Urinary bladder (tissue), 3 donors: ENCODE measurements at regions not wholly inside any gene's neighbourhood (a gene's known extent, or its start where the extent isn't known, plus 50 kb on each side); places are given as distances from the start of the nearest gene placed in this dataset.

Experiments
- DNase-seq: peaks from one replicate; pipeline ENCODE4 v3.0.0-alpha.2; 2015; ENCODE audit errors: extremely low spot score
- H3K27ac ChIP-seq: one replicate; pipeline ENCODE4 v1.5.1; 2013; ENCODE audit warnings: low read depth, mild to moderate bottlenecking, moderate library complexity
- H3K36me3 ChIP-seq: one replicate; pipeline ENCODE4 v1.6.1; 2013; ENCODE audit warnings: mild to moderate bottlenecking, moderate library complexity; ENCODE audit not compliant: insufficient read depth
- H3K4me1 ChIP-seq: one replicate; pipeline ENCODE4 v1.6.1; 2013; ENCODE audit warnings: mild to moderate bottlenecking, moderate library complexity; ENCODE audit not compliant: insufficient read depth
- H3K4me3 ChIP-seq: one replicate; pipeline ENCODE4 v1.5.1; 2013; ENCODE audit warnings: low read depth, low read length
- WGBS: extraction: QIAGEN DNeasy Blood & Tissue Kit; methylation state at CpG from one replicate; pipeline ENCODE4 v1.1.7; 2013; 5-methylcytosine and 5-hydroxymethylcytosine counted together
- donor health status: healthy with polysubstance abuse.
- donor health status: healthy.

- no peak for DNase-seq
- no peaks in the 10 kb centered on the region for H3K36me3 ChIP-seq
- H3K27ac ChIP-seq = no peak overlapping the region
- WGBS = 11% methylated on average over 2 of the region's 2 CpGs
- no peak overlapping the region for H3K4me3 ChIP-seq
- no peaks in the 10 kb centered on the region for H3K4me1 ChIP-seq
Measured at GRCh38 chr10:53430127-53430891, 657.7 kb upstream of the MBL2 start.

GRCh38 chr10:53422223-53422888, 649.8 kb upstream of the MBL2 start:
- no peak for DNase-seq
- H3K4me1 ChIP-seq = no peaks in the 10 kb centered on the region
- H3K27ac ChIP-seq = no peak overlapping the region
- no peak overlapping the region for H3K4me3 ChIP-seq
- no peaks in the 10 kb centered on the region for H3K36me3 ChIP-seq
- 74% methylated on average over 5 of the region's 5 CpGs for WGBS

- Histone ChIP-seq H3K4me3 (no peak overlapping the region), H3K4me1 (no peaks in the 10 kb centered on the region), H3K36me3 (no peaks in the 10 kb centered on the region), H3K27ac (no peak overlapping the region)
- no peak for DNase-seq
- WGBS = 67% methylated on average over 2 of the region's 2 CpGs
Measured at GRCh38 chr10:53412651-53413050, 640.1 kb upstream of the MBL2 start.

GRCh38 chr10:53406532-53406931, 633.9 kb upstream of the MBL2 start:
- H3K36me3 ChIP-seq = no peaks in the 10 kb centered on the region
- 45% methylated on average over 3 of the region's 3 CpGs for WGBS

GRCh38 chr10:53403688-53404087, 631.1 kb upstream of the MBL2 start:
- Histone ChIP-seq H3K4me3 (no peak overlapping the region), H3K27ac (no peak overlapping the region), H3K36me3 (no peaks in the 10 kb centered on the region), H3K4me1 (no peaks in the 10 kb centered on the region)
- DNase-seq = peak; percentile 6
- 38% methylated on average over 4 of the region's 4 CpGs for WGBS

More at GRCh38 chr10:53406532-53406931, 633.9 kb upstream of the MBL2 start:
- Histone ChIP-seq H3K4me1 (no peaks in the 10 kb centered on the region), H3K4me3 (no peak overlapping the region), H3K27ac (no peak overlapping the region)
- no peak for DNase-seq

- 80% methylated on average over 3 of the region's 3 CpGs for WGBS
- no peak for DNase-seq
- no peaks in the 10 kb centered on the region for H3K36me3 ChIP-seq
Measured at GRCh38 chr10:53402594-53402993, 630.0 kb upstream of the MBL2 start.

GRCh38 chr10:53401536-53401935, 629.0 kb upstream of the MBL2 start:
- no peak for DNase-seq
- H3K27ac ChIP-seq = no peak overlapping the region
- no peak overlapping the region for H3K4me3 ChIP-seq
- no peaks in the 10 kb centered on the region for H3K36me3 ChIP-seq
- H3K4me1 ChIP-seq = no peaks in the 10 kb centered on the region

More at GRCh38 chr10:53402594-53402993, 630.0 kb upstream of the MBL2 start:
- no peaks in the 10 kb centered on the region for H3K4me1 ChIP-seq
- no peak overlapping the region for H3K27ac ChIP-seq
- no peak overlapping the region for H3K4me3 ChIP-seq

GRCh38 chr10:53396876-53397275, 624.3 kb upstream of the MBL2 start:
- no peak for DNase-seq
- H3K27ac ChIP-seq = no peak overlapping the region
- no peaks in the 10 kb centered on the region for H3K36me3 ChIP-seq
- no peak overlapping the region for H3K4me3 ChIP-seq
- WGBS = 91% methylated on average over 2 of the region's 2 CpGs
- no peaks in the 10 kb centered on the region for H3K4me1 ChIP-seq

GRCh38 chr10:53395449-53395848, 622.9 kb upstream of the MBL2 start:
- H3K27ac ChIP-seq = no peak overlapping the region
- 94% methylated on average over 5 of the region's 5 CpGs for WGBS
- H3K4me1 ChIP-seq = no peaks in the 10 kb centered on the region
- H3K36me3 ChIP-seq = no peaks in the 10 kb centered on the region
- no peak overlapping the region for H3K4me3 ChIP-seq
- DNase-seq = no peak

- Histone ChIP-seq H3K36me3 (no peaks in the 10 kb centered on the region), H3K4me1 (no peaks in the 10 kb centered on the region), H3K27ac (no peak overlapping the region), H3K4me3 (no peak overlapping the region)
- no peak for DNase-seq
- 90% methylated on average over 4 of the region's 4 CpGs for WGBS
Measured at GRCh38 chr10:53387562-53387961, 615.0 kb upstream of the MBL2 start.

GRCh38 chr10:53382543-53382942, 610.0 kb upstream of the MBL2 start:
- DNase-seq = no peak
- Histone ChIP-seq H3K4me1 (no peaks in the 10 kb centered on the region), H3K36me3 (no peaks in the 10 kb centered on the region), H3K27ac (no peak overlapping the region), H3K4me3 (no peak overlapping the region)
- 72% methylated on average over 3 of the region's 3 CpGs for WGBS

GRCh38 chr10:53379956-53380355, 607.4 kb upstream of the MBL2 start:
- no peaks in the 10 kb centered on the region for H3K4me1 ChIP-seq
- H3K36me3 ChIP-seq = no peaks in the 10 kb centered on the region
- WGBS = 63% methylated on average over 1 of the region's 1 CpG
- H3K27ac ChIP-seq = no peak overlapping the region
- H3K4me3 ChIP-seq = no peak overlapping the region
- no peak for DNase-seq

- no peak for DNase-seq
- no peaks in the 10 kb centered on the region for H3K36me3 ChIP-seq
- no peaks in the 10 kb centered on the region for H3K4me1 ChIP-seq
- H3K4me3 ChIP-seq = no peak overlapping the region
- no peak overlapping the region for H3K27ac ChIP-seq
- 91% methylated on average over 4 of the region's 4 CpGs for whole genome bisulfite sequencing
Measured at GRCh38 chr10:53370347-53370746, 597.8 kb upstream of the MBL2 start.

GRCh38 chr10:53361936-53362335, 589.4 kb upstream of the MBL2 start:
- no peaks in the 10 kb centered on the region for H3K4me1 ChIP-seq
- no peak overlapping the region for H3K27ac ChIP-seq
- no peak overlapping the region for H3K4me3 ChIP-seq
- H3K36me3 ChIP-seq = no peaks in the 10 kb centered on the region
- WGBS = 52% methylated on average over 2 of the region's 2 CpGs
- no peak for DNase-seq
